Progenitor cell of endocrine pancreas (in vitro differentiated cells): ENCODE measurements at regions not wholly inside any gene's neighbourhood (a gene's known extent, or its start where the extent isn't known, plus 50 kb on each side); places are given as distances from the start of the nearest gene placed in this dataset.

Experiments
- DNase-seq: peaks from one replicate; pipeline ENCODE4 v3.0.0; 2021; ENCODE audit warnings: low spot score; ENCODE audit not compliant: unreplicated experiment
- H3K27ac Mint-ChIP-seq: 2 replicates; pipeline ENCODE4 v1.8.0; 2021; ENCODE audit warnings: mild to moderate bottlenecking, moderate library complexity, mixed read lengths
- H3K27me3 Mint-ChIP-seq: 2 replicates; pipeline ENCODE4 v1.8.0; 2021; ENCODE audit warnings: mixed read lengths
- H3K36me3 Mint-ChIP-seq: 2 replicates; pipeline ENCODE4 v1.8.0; 2022; ENCODE audit warnings: mixed read lengths; ENCODE audit not compliant: insufficient read depth
- H3K4me1 Mint-ChIP-seq: 2 replicates; pipeline ENCODE4 v1.8.0; 2021; ENCODE audit warnings: low read depth, mixed read lengths
- H3K4me3 Mint-ChIP-seq: 2 replicates; pipeline ENCODE4 v1.8.0; 2021; ENCODE audit warnings: low read depth, mild to moderate bottlenecking, moderate library complexity, mixed read lengths
- H3K9me3 Mint-ChIP-seq: 2 replicates; pipeline ENCODE4 v1.8.0; 2021; ENCODE audit warnings: low read depth, mixed read lengths
- TF ChIP-seq, protein P1 (sequence below): fragments of 200-600 bp; sonication (generic); IDR thresholded peaks from one replicate; pipeline ENCODE4 v1.5.0; 2021; ENCODE audit warnings: antibody characterized with exemption, mild to moderate bottlenecking; ENCODE audit not compliant: unreplicated experiment

GRCh38 chr17:77001487-77001886 is 133.3 kb downstream of the MGAT5B start:
- Mint-ChIP-seq H3K4me1 (peaks cover 7% of the 10 kb centered on the region), H3K9me3 (no peaks in the 10 kb centered on the region), H3K4me3 (no peak overlapping the region), H3K27ac (peak overlapping the region; percentile 76), H3K27me3 (peaks cover 17% of the 10 kb centered on the region), H3K36me3 (no peaks in the 10 kb centered on the region)
- DNase-seq, result no peak
- TF ChIP-seq, protein P1, sequence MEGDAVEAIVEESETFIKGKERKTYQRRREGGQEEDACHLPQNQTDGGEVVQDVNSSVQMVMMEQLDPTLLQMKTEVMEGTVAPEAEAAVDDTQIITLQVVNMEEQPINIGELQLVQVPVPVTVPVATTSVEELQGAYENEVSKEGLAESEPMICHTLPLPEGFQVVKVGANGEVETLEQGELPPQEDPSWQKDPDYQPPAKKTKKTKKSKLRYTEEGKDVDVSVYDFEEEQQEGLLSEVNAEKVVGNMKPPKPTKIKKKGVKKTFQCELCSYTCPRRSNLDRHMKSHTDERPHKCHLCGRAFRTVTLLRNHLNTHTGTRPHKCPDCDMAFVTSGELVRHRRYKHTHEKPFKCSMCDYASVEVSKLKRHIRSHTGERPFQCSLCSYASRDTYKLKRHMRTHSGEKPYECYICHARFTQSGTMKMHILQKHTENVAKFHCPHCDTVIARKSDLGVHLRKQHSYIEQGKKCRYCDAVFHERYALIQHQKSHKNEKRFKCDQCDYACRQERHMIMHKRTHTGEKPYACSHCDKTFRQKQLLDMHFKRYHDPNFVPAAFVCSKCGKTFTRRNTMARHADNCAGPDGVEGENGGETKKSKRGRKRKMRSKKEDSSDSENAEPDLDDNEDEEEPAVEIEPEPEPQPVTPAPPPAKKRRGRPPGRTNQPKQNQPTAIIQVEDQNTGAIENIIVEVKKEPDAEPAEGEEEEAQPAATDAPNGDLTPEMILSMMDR, result no peak

GRCh38 chr17:77002103-77003045 is 134.2 kb downstream of the MGAT5B start:
- TF ChIP-seq, protein P1, result no peak
- Mint-ChIP-seq H3K27me3 (peaks cover 18% of the 10 kb centered on the region), H3K36me3 (no peaks in the 10 kb centered on the region), H3K9me3 (no peaks in the 10 kb centered on the region), H3K4me3 (no peak overlapping the region), H3K27ac (peak overlapping the region; percentile 76), H3K4me1 (peaks cover 7% of the 10 kb centered on the region)
- no peak for DNase-seq

DNA sequence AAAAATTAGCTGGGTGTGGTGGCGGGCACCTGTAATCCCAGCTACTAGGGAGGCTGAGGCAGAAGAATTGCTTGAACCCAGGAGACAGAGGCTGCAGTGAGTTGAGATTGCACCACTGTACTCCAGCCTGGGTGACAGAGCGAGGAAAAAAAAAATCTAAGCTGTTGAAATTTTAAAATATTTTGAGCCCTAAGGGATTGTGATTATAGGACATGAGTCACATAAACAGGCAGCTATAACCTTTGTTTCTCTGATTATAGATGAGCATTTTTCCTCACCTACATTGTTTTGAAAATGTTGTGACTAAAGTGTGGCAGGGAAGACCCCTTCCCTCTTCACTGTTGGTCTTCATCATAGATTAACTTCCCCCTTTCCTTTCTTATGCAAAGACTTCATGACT is 135.5 kb downstream of the MGAT5B start:
- TF ChIP-seq, protein P1, result no peak
- peaks cover 16% of the 10 kb centered on the region for H3K27me3 Mint-ChIP-seq

DNA sequence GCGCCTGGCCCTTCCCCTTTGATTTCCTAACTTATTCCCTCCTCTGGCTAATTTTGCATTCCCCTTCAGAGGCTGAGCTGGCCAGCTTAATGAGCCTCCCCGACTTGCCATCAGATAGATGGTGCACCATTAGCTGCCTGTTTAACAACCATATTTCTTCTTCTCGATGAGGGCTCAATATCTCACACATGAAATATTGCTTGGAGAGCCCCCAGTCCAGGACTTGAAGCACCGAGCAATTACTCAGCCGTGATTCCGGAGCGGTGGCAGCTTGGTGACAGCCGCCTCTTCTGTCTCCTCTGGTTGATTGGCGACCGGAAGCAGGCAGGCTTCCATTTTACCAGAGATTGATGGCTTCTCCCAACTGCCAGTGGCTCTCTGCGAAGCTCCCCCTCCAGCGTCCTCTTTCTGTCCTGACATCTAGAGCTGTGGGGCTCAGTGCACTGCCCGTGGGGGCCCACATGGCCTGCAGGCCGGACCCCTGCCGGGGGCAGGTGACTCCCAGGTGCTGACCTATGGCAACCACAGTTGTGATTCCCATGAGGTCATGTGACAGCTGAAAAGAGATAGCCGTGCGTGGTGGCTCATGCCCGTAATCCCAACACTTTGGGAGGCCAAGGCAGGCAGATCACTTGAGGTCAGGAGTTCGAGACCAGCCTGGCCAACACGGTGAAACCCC is 133.7 kb upstream of the SEC14L1 start:
- Mint-ChIP-seq H3K9me3 (peaks cover 5% of the 10 kb centered on the region), H3K27me3 (peaks cover 14% of the 10 kb centered on the region), H3K27ac (no peak overlapping the region), H3K4me3 (no peak overlapping the region), H3K36me3 (peaks cover 3% of the 10 kb centered on the region), H3K4me1 (peaks cover 4% of the 10 kb centered on the region)
- no peak for DNase-seq
- TF ChIP-seq, protein P1, result no peak

More for the DNA sequence above, 135.5 kb downstream of the MGAT5B start:
- no peak for DNase-seq
- H3K4me3 Mint-ChIP-seq, result no peak overlapping the region
- H3K36me3 Mint-ChIP-seq, result no peaks in the 10 kb centered on the region
- peaks cover 7% of the 10 kb centered on the region for H3K4me1 Mint-ChIP-seq
- no peaks in the 10 kb centered on the region for H3K9me3 Mint-ChIP-seq
- no peak overlapping the region for H3K27ac Mint-ChIP-seq

- H3K36me3 Mint-ChIP-seq, result peaks cover 3% of the 10 kb centered on the region
- peaks cover 11% of the 10 kb centered on the region for H3K27me3 Mint-ChIP-seq
- TF ChIP-seq, protein P1, result no peak
- H3K4me3 Mint-ChIP-seq, result no peak overlapping the region
- H3K9me3 Mint-ChIP-seq, result peaks cover 5% of the 10 kb centered on the region
- no peak for DNase-seq
- H3K27ac Mint-ChIP-seq, result no peak overlapping the region
- H3K4me1 Mint-ChIP-seq, result no peaks in the 10 kb centered on the region
Measured at GRCh38 chr17:77009877-77010276, 130.9 kb upstream of the SEC14L1 start.
